IMR-90 (cell line): ENCODE measurements at regions not wholly inside any gene's neighbourhood (a gene's known extent, or its start where the extent isn't known, plus 50 kb on each side); places are given as distances from the start of the nearest gene placed in this dataset.

ENCODE experiments used
- ATAC-seq: fragments of 200-7000 bp; cut with Tn5 transposase; 2 replicates; pipeline ENCODE4 v1.9.1; 2020; ENCODE audit warnings: low read depth, mild to moderate bottlenecking, moderate library complexity
- BruUV-seq: library from RNA; stranded (reverse); fragments of 400-500 nt; replicated peaks from 2 replicates; lab custom pipeline; 2021; lab: Mats Ljungman, UMichigan
- CTCF ChIA-PET: fragments of 300-600 bp; formaldehyde crosslinking; extraction: SDS; loops from one replicate; lab custom pipeline; 2021; ENCODE audit warnings: antibody characterized with exemption; lab: Yijun Ruan, JAX
- POLR2A ChIA-PET: fragments of 300-600 bp; sonication (Branson Sonifier 250); formaldehyde crosslinking; loops from one replicate; lab custom pipeline; 2022; ENCODE audit warnings: antibody characterized with exemption; ENCODE audit not compliant: unreplicated experiment; lab: Charles Lee
- DNase-seq: peaks from one replicate; pipeline ENCODE4 v3.0.0; 2013
- H2AFZ ChIP-seq: replicated peaks from 2 replicates; pipeline ENCODE3; 2013; ENCODE audit warnings: low read length, mild to moderate bottlenecking; ENCODE audit not compliant: poor library complexity
- H2AK5ac ChIP-seq: 2 replicates; pipeline ENCODE4 v1.6.1; 2013; ENCODE audit warnings: low read depth, low read length, inconsistent platforms
- H2AK9ac ChIP-seq: replicated peaks from 2 replicates; pipeline ENCODE3; 2013; ENCODE audit warnings: mild to moderate bottlenecking, low read depth, low read length, moderate library complexity; ENCODE audit not compliant: poor library complexity
- H2BK120ac ChIP-seq: 2 replicates; pipeline ENCODE4 v1.6.1; 2013; ENCODE audit warnings: low read depth, low read length, inconsistent platforms
- H2BK15ac ChIP-seq: 3 replicates; pipeline ENCODE4 v1.6.1; 2013; ENCODE audit warnings: low read depth, low read length, inconsistent platforms
- H2BK20ac ChIP-seq: 2 replicates; pipeline ENCODE4 v1.6.1; 2013; ENCODE audit warnings: low read depth, mild to moderate bottlenecking, inconsistent platforms, low read length, moderate library complexity
- H2BK5ac ChIP-seq: 2 replicates; pipeline ENCODE4 v1.6.1; 2013; ENCODE audit warnings: mild to moderate bottlenecking, low read depth, low read length, inconsistent platforms; ENCODE audit not compliant: poor library complexity, severe bottlenecking
- H3K14ac ChIP-seq: replicated peaks from 2 replicates; pipeline ENCODE4 v1.6.1; 2013; ENCODE audit warnings: low read depth, low read length, inconsistent platforms
- H3K18ac ChIP-seq: 2 replicates; pipeline ENCODE4 v1.6.1; 2013; ENCODE audit warnings: low read depth, low read length, control low read depth
- H3K23ac ChIP-seq: 2 replicates; pipeline ENCODE4 v1.6.1; 2013; ENCODE audit warnings: low read depth, low read length, inconsistent platforms
- H3K27ac ChIP-seq: 2 replicates; pipeline ENCODE4 v1.5.1; 2013; ENCODE audit warnings: mild to moderate bottlenecking, control low read depth, low read length; ENCODE audit not compliant: insufficient read depth
- H3K27me3 ChIP-seq: 2 replicates; pipeline ENCODE4 v1.6.1; 2013; ENCODE audit warnings: low read length; ENCODE audit not compliant: control insufficient read depth, insufficient read depth
- H3K36me3 ChIP-seq: 2 replicates; pipeline ENCODE4 v1.6.1; 2013; ENCODE audit warnings: low read length, mixed read lengths; ENCODE audit not compliant: control insufficient read depth, insufficient read depth
- H3K4ac ChIP-seq: 2 replicates; pipeline ENCODE4 v1.6.1; 2013; ENCODE audit warnings: low read depth, low read length, inconsistent platforms
- H3K4me1 ChIP-seq: 2 replicates; pipeline ENCODE4 v1.6.1; 2013; ENCODE audit warnings: low read length, mixed read lengths; ENCODE audit not compliant: control insufficient read depth, insufficient read depth
- H3K4me2 ChIP-seq: 2 replicates; pipeline ENCODE4 v1.6.1; 2013; ENCODE audit warnings: low read depth, mild to moderate bottlenecking, control low read depth, low read length, moderate library complexity
- H3K4me3 ChIP-seq: 2 replicates; pipeline ENCODE4 v1.5.1; 2013; ENCODE audit warnings: low read depth, mild to moderate bottlenecking, control low read depth, low read length, moderate library complexity; ENCODE audit not compliant: insufficient read depth
- H3K56ac ChIP-seq: 2 replicates; pipeline ENCODE4 v1.6.1; 2013; ENCODE audit warnings: low read length, inconsistent platforms; ENCODE audit not compliant: insufficient read depth; ENCODE audit errors: extremely low read depth
- H3K79me1 ChIP-seq, 2 experiments: 2 replicates each; pipeline ENCODE4 v1.6.1; 2013; ENCODE audit warnings: low read length in 2 of 2, inconsistent platforms in 1 of 2, low read depth in 1 of 2
- H3K9ac ChIP-seq: 2 replicates; pipeline ENCODE4 v1.6.1; 2013; ENCODE audit warnings: low read depth, low read length, control low read depth
- H3K9me1 ChIP-seq: 2 replicates; pipeline ENCODE4 v1.6.1; 2013; ENCODE audit warnings: low read length, inconsistent platforms; ENCODE audit not compliant: insufficient read depth
- H3K9me3 ChIP-seq: 2 replicates; pipeline ENCODE4 v1.6.1; 2013; ENCODE audit warnings: low read length; ENCODE audit not compliant: control insufficient read depth, insufficient read depth
- H4K20me1 ChIP-seq: 2 replicates; pipeline ENCODE4 v1.6.1; 2013; ENCODE audit warnings: low read length, inconsistent platforms; ENCODE audit not compliant: insufficient read depth
- H4K5ac ChIP-seq: 2 replicates; pipeline ENCODE4 v1.6.1; 2013; ENCODE audit warnings: mild to moderate bottlenecking, low read depth, low read length, control low read depth
- H4K8ac ChIP-seq, 2 experiments: 2 replicates each; pipeline ENCODE4 v1.6.1; 2013; ENCODE audit warnings: low read depth in 2 of 2, low read length in 2 of 2, control low read depth in 1 of 2, inconsistent platforms in 1 of 2
- H4K91ac ChIP-seq: 2 replicates; pipeline ENCODE4 v1.6.1; 2013; ENCODE audit warnings: low read depth, low read length, inconsistent platforms; ENCODE audit not compliant: insufficient read depth
- BHLHE40 ChIP-seq: fragments of 150-350 bp; IDR thresholded peaks from 2 replicates; pipeline ENCODE4 v1.6.1; 2016; ENCODE audit warnings: mild to moderate bottlenecking, low read depth, low read length
- CEBPB ChIP-seq: IDR thresholded peaks from 2 replicates; pipeline ENCODE4 v1.6.1; 2012; ENCODE audit warnings: low read depth, low read length, improper control_type of control experiment
- CHD1 ChIP-seq: IDR thresholded peaks from 2 replicates; pipeline ENCODE4 v1.6.1; 2012; ENCODE audit warnings: low read depth, low read length, improper control_type of control experiment
- FOS ChIP-seq: fragments of 150-350 bp; IDR thresholded peaks from 2 replicates; pipeline ENCODE4 v1.6.1; 2016; ENCODE audit warnings: low read depth, low read length
- MAFK ChIP-seq: IDR thresholded peaks from 2 replicates; pipeline ENCODE4 v1.6.1; 2012; ENCODE audit warnings: low read depth, low read length, improper control_type of control experiment
- MAZ ChIP-seq: IDR thresholded peaks from 2 replicates; pipeline ENCODE4 v1.6.1; 2012; ENCODE audit warnings: low read depth, mild to moderate bottlenecking, low read length, improper control_type of control experiment, moderate library complexity, borderline replicate concordance
- MXI1 ChIP-seq: IDR thresholded peaks from 2 replicates; pipeline ENCODE4 v1.6.1; 2012; ENCODE audit warnings: low read depth, mild to moderate bottlenecking, low read length, moderate library complexity, borderline replicate concordance
- NFE2L2 ChIP-seq: fragments of 150-350 bp; IDR thresholded peaks from 2 replicates; pipeline ENCODE4 v1.6.1; 2016; ENCODE audit warnings: low read depth, mild to moderate bottlenecking, low read length
- POLR2A ChIP-seq: IDR thresholded peaks from 2 replicates; pipeline ENCODE4 v1.6.1; 2012; ENCODE audit warnings: mild to moderate bottlenecking, low read depth, low read length
- RAD21 ChIP-seq: IDR thresholded peaks from 2 replicates; pipeline ENCODE4 v1.6.1; 2012; ENCODE audit warnings: low read length, improper control_type of control experiment
- RCOR1 ChIP-seq: IDR thresholded peaks from 2 replicates; pipeline ENCODE4 v1.6.1; 2012; ENCODE audit warnings: mild to moderate bottlenecking, low read length, improper control_type of control experiment; ENCODE audit not compliant: insufficient replicate concordance
- RFX5 ChIP-seq: IDR thresholded peaks from 2 replicates; pipeline ENCODE4 v1.8.0; 2012; ENCODE audit warnings: low read depth, mild to moderate bottlenecking, low read length, moderate library complexity
- SMC3 ChIP-seq: fragments of 150-350 bp; IDR thresholded peaks from 2 replicates; pipeline ENCODE4 v1.6.1; 2016; ENCODE audit warnings: low read depth, mild to moderate bottlenecking, antibody characterized with exemption, low read length, moderate library complexity
- WGBS, 2 experiments: methylation state at CpG; one replicate each; pipeline versions ENCODE4 v1.1.5 to v1.1.7; 2013; ENCODE audit warnings: missing lambda C conversion rate in 2 of 2; ENCODE audit not compliant: insufficient read length in 1 of 2; ENCODE audit errors: extremely low coverage in 2 of 2; 5-methylcytosine and 5-hydroxymethylcytosine counted together
- dilution Hi-C: fragments of 300-500 bp; cut with HindIII; formaldehyde crosslinking; loops from one replicate; pipeline ENCODE4 v1.14.3; 2018; ENCODE audit warnings: low sequenced_read_pairs; ENCODE audit not compliant: unreplicated experiment
- in situ Hi-C: fragments of 300-500 bp; cut with MboI; formaldehyde crosslinking; loops from 3 replicates; pipeline ENCODE4 v1.14.3; 2019; ENCODE audit warnings: low sequenced_read_pairs, inconsistent platforms, mixed read lengths
- intact Hi-C: fragments of 100-400 bp; cut with micrococcal nuclease; formaldehyde crosslinking; loops from 2 replicates; pipeline ENCODE4 v1.10.0; 2022
- TF ChIP-seq, protein P1 (sequence below): fragments of 150-350 bp; IDR thresholded peaks from 2 replicates; pipeline ENCODE4 v1.6.1; 2017; ENCODE audit warnings: mild to moderate bottlenecking, antibody characterized with exemption, low read length, low read depth
- TF ChIP-seq, protein P2 (sequence below): conservative IDR thresholded peaks from 2 replicates; pipeline ENCODE4 v1.5.1; 2012; ENCODE audit warnings: mild to moderate bottlenecking, low read depth, low read length, improper control_type of control experiment
- TF ChIP-seq, protein P3 (sequence below): fragments of 150-350 bp; IDR thresholded peaks from 2 replicates; pipeline ENCODE4 v1.6.1; 2016; ENCODE audit warnings: low read depth, mild to moderate bottlenecking, low read length, moderate library complexity, borderline replicate concordance

DNA sequence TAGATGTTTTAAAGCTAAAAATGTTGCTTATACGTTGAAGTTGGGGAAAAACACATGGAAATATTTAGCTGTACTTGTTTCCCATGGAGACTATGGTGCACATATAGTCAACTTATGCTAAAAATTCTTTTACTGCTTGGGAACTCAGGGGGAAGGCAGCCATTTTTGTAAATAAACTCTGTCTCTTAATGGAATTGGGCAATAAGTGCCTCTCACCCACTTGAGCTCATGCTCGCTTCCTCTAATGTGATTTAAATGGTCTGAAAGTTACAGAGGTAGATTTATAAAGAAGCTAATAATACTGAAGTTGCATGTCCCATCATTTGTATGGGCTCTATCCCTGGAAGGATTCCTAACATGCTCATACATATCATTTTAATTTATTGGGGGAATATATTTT lies 523.8 kb downstream of the RASEF start:
- Histone ChIP-seq H3K4me3 (no peak overlapping the region), H3K4me2 (no peak overlapping the region), H3K9me1 (no peaks in the 10 kb centered on the region), H2AFZ (no peak overlapping the region), H3K9me3 (no peaks in the 10 kb centered on the region), H3K23ac (no peak overlapping the region), H3K18ac (no peak overlapping the region), H3K79me1 (no peaks in the 10 kb centered on the region), H3K4me1 (no peaks in the 10 kb centered on the region), H2AK9ac (no peak overlapping the region), H2BK15ac (no peak overlapping the region), H3K56ac (no peak overlapping the region), H2BK5ac (no peak overlapping the region), H4K8ac (no peak overlapping the region), H3K4ac (no peak overlapping the region), H3K27me3 (no peaks in the 10 kb centered on the region), H3K9ac (no peak overlapping the region), H2AK5ac (no peak overlapping the region), H3K14ac (no peak overlapping the region), H2BK120ac (no peak overlapping the region), H3K36me3 (no peaks in the 10 kb centered on the region), H3K27ac (no peak overlapping the region), H2BK20ac (no peak overlapping the region), H4K20me1 (no peaks in the 10 kb centered on the region), H4K5ac (no peak overlapping the region), H4K91ac (no peak overlapping the region)
- ChIA-PET POLR2A (no interaction called here), CTCF (interaction anchor here (1.3 kb wide), 1 partner anchor 8 kb away, joined by 3 read pairs; no protein-coding TSS in a partner anchor)
- no CpG with 5 or more reads among the region's 2 CpGs for WGBS, 2 experiments
- intact Hi-C loops (no loop called here), in situ Hi-C loops (no loop called here), dilution Hi-C loops (no loop called here)
- BruUV-seq, result no TSS peak
- ATAC-seq (no peak), DNase-seq (no peak)
- TF ChIP-seq POLR2A, result no peak
- no peak for TF ChIP-seq MAFK
- TF ChIP-seq CHD1, result no peak
- TF ChIP-seq, protein P1, sequence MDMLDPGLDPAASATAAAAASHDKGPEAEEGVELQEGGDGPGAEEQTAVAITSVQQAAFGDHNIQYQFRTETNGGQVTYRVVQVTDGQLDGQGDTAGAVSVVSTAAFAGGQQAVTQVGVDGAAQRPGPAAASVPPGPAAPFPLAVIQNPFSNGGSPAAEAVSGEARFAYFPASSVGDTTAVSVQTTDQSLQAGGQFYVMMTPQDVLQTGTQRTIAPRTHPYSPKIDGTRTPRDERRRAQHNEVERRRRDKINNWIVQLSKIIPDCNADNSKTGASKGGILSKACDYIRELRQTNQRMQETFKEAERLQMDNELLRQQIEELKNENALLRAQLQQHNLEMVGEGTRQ, result no peak
- TF ChIP-seq MXI1, result no peak
- no peak for TF ChIP-seq RFX5
- no peak for TF ChIP-seq SMC3
- TF ChIP-seq FOS, result no peak
- no peak for TF ChIP-seq RCOR1
- no peak for TF ChIP-seq CEBPB
- TF ChIP-seq, protein P2, sequence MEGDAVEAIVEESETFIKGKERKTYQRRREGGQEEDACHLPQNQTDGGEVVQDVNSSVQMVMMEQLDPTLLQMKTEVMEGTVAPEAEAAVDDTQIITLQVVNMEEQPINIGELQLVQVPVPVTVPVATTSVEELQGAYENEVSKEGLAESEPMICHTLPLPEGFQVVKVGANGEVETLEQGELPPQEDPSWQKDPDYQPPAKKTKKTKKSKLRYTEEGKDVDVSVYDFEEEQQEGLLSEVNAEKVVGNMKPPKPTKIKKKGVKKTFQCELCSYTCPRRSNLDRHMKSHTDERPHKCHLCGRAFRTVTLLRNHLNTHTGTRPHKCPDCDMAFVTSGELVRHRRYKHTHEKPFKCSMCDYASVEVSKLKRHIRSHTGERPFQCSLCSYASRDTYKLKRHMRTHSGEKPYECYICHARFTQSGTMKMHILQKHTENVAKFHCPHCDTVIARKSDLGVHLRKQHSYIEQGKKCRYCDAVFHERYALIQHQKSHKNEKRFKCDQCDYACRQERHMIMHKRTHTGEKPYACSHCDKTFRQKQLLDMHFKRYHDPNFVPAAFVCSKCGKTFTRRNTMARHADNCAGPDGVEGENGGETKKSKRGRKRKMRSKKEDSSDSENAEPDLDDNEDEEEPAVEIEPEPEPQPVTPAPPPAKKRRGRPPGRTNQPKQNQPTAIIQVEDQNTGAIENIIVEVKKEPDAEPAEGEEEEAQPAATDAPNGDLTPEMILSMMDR, result no peak
- TF ChIP-seq, protein P3, sequence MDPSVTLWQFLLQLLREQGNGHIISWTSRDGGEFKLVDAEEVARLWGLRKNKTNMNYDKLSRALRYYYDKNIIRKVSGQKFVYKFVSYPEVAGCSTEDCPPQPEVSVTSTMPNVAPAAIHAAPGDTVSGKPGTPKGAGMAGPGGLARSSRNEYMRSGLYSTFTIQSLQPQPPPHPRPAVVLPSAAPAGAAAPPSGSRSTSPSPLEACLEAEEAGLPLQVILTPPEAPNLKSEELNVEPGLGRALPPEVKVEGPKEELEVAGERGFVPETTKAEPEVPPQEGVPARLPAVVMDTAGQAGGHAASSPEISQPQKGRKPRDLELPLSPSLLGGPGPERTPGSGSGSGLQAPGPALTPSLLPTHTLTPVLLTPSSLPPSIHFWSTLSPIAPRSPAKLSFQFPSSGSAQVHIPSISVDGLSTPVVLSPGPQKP, result no peak
- TF ChIP-seq BHLHE40, result no peak
- TF ChIP-seq NFE2L2, result no peak
- TF ChIP-seq MAZ, result no peak
- TF ChIP-seq RAD21, result no peak
